Activated CD4-positive, alpha-beta T cell treated with anti-CD3 and anti-CD28 coated beads, Interleukin-2, amount 10 ng/mL, durations not matched to agents 24 days and 14 days (primary cell): ENCODE measurements at regions not wholly inside any gene's neighbourhood (a gene's known extent, or its start where the extent isn't known, plus 50 kb on each side); places are given as distances from the start of the nearest gene placed in this dataset.
"Not testable (repeated sequence)": the region's sequence is repeated elsewhere in the genome, so short reads cannot be mapped to it uniquely, and the experiment has no call there.

ENCODE experiments used
- DNase-seq: peaks from one replicate; pipeline ENCODE4 v3.0.0; 2022
- H3K27ac Mint-ChIP-seq: one replicate; pipeline ENCODE4 v1.8.0; 2022; ENCODE audit warnings: mild to moderate bottlenecking, mixed read lengths
- H3K27me3 Mint-ChIP-seq: one replicate; pipeline ENCODE4 v1.8.0; 2022; ENCODE audit warnings: mixed read lengths
- H3K36me3 Mint-ChIP-seq: one replicate; pipeline ENCODE4 v1.8.0; 2022; ENCODE audit warnings: low read depth, mild to moderate bottlenecking, mixed read lengths
- H3K4me1 Mint-ChIP-seq: one replicate; pipeline ENCODE4 v1.8.0; 2021; ENCODE audit warnings: mixed read lengths
- H3K4me3 Mint-ChIP-seq: one replicate; pipeline ENCODE4 v1.8.0; 2022; ENCODE audit warnings: mild to moderate bottlenecking, moderate library complexity, mixed read lengths
- H3K9me3 Mint-ChIP-seq: one replicate; pipeline ENCODE4 v1.8.0; 2021; ENCODE audit warnings: mixed read lengths
- intact Hi-C: fragments of 100-400 bp; cut with micrococcal nuclease; formaldehyde crosslinking; loops from one replicate; pipeline ENCODE4 v1.15.1; 2023

- no peaks in the 10 kb centered on the region for H3K36me3 Mint-ChIP-seq
- DNase-seq, result no peak
- H3K4me3 Mint-ChIP-seq, result no peak overlapping the region
- no peak overlapping the region for H3K27ac Mint-ChIP-seq
- H3K27me3 Mint-ChIP-seq, result peaks cover 22% of the 10 kb centered on the region
- no peaks in the 10 kb centered on the region for H3K9me3 Mint-ChIP-seq
- intact Hi-C loops, result no loop called here
- H3K4me1 Mint-ChIP-seq, result peaks cover 6% of the 10 kb centered on the region
These were observed 173.8 kb downstream of the TMEM26 start for GRCh38 chr10:61279400-61279799.

DNA sequence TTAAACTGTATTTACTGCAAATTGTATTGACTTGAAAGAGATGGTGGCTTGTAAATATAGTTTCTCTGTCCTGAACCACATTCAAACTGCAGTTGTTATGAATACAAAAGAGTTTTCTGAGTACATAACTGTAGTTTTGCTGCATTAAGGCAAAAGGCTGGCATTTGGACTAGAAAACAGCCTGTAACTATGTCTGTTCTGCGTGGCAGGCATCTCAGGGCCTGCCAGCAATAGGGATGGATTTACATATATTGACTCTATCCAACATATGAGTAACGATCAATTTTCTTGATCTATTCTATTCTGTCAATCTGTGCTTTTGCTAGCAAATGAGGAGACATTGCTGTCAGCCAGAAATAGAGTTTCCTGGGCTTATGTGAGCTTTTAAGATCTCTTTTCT lies 174.6 kb downstream of the TMEM26 start:
- no peaks in the 10 kb centered on the region for H3K9me3 Mint-ChIP-seq
- H3K36me3 Mint-ChIP-seq, result no peaks in the 10 kb centered on the region
- peaks cover under 1% of the 10 kb centered on the region for H3K4me1 Mint-ChIP-seq
- peaks cover 23% of the 10 kb centered on the region for H3K27me3 Mint-ChIP-seq
- H3K4me3 Mint-ChIP-seq, result no peak overlapping the region
- intact Hi-C loops, result no loop called here
- no peak overlapping the region for H3K27ac Mint-ChIP-seq
- DNase-seq, result no peak

DNA sequence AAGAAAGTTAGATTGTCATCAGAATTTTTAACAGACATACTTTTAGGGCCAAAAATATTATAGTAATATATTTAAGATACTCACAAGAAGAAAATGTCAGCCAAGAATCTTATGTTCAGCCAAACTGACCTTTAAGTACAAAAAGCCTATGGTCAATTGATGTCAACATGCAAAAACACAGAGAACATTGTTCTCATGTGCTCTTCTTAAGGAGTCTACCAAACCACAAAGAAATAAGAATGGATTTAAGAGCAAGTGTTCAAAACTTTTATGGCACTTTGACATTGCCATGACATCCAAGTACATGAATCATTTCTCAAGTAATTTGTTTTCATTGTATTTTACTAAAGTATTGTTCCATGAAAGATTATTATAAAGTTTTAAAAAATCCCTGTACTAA lies 180.4 kb downstream of the TMEM26 start:
- no peak for DNase-seq
- no peaks in the 10 kb centered on the region for H3K9me3 Mint-ChIP-seq
- no peaks in the 10 kb centered on the region for H3K4me1 Mint-ChIP-seq
- H3K36me3 Mint-ChIP-seq, result no peaks in the 10 kb centered on the region
- no peak overlapping the region for H3K27ac Mint-ChIP-seq
- no peak overlapping the region for H3K4me3 Mint-ChIP-seq
- intact Hi-C loops, result no loop called here
- H3K27me3 Mint-ChIP-seq, result peaks cover 21% of the 10 kb centered on the region

GRCh38 chr10:61271127-61271780 lies 181.9 kb downstream of the TMEM26 start:
- Mint-ChIP-seq H3K9me3 (no peaks in the 10 kb centered on the region), H3K27ac (no peak overlapping the region), H3K27me3 (peaks cover 11% of the 10 kb centered on the region), H3K4me3 (no peak overlapping the region), H3K4me1 (no peaks in the 10 kb centered on the region), H3K36me3 (no peaks in the 10 kb centered on the region)
- no peak for DNase-seq
- intact Hi-C loops, result no loop called here

GRCh38 chr10:61263518-61263917 lies 189.7 kb downstream of the TMEM26 start:
- DNase-seq, result no peak
- no peak overlapping the region for H3K27ac Mint-ChIP-seq
- H3K9me3 Mint-ChIP-seq, result peaks cover 4% of the 10 kb centered on the region
- no peak overlapping the region for H3K4me3 Mint-ChIP-seq
- peaks cover 8% of the 10 kb centered on the region for H3K27me3 Mint-ChIP-seq
- H3K4me1 Mint-ChIP-seq, result no peaks in the 10 kb centered on the region
- H3K36me3 Mint-ChIP-seq, result no peaks in the 10 kb centered on the region
- intact Hi-C loops, result no loop called here

DNA sequence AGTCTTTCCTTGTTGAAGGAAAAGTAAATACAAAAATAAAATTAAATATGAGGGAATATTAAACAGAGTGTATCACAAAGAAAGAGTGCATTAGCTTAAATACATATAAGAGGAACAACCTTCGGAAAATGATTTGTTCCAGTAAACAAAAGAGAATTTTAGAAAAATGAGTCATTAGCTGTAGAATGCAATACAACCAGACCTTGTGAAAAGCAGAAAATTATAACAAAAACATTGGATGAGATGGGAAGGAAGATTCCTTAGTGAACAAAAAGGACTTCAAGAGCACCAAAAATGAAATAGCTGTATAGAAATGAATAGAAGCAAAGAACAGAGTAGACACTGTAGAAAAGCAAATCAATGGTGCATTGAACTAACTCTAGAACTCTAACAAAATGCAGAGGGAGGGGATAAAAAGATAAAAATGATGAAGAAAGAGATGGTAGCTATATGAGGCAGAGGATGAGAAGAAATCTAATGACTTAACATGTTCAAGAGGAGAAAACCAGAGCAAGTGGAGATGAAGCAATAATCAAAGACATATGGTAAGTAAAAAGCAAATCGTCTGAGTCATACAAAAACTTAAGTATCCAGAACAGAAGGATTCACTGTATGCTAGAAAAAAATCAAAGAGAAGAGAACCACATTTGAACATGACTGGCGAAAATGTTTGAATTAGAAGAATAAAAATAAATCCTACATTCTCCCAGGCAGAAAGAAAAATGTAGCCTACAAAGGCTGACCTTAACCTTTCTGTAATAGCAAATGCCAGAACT lies 190.5 kb downstream of the TMEM26 start:
- DNase-seq, result no peak
- peaks cover 4% of the 10 kb centered on the region for H3K9me3 Mint-ChIP-seq
- H3K27ac Mint-ChIP-seq, result no peak overlapping the region
- no peak overlapping the region for H3K4me3 Mint-ChIP-seq
- intact Hi-C loops, result no loop called here
- H3K27me3 Mint-ChIP-seq, result peaks cover 8% of the 10 kb centered on the region
- no peaks in the 10 kb centered on the region for H3K36me3 Mint-ChIP-seq
- no peaks in the 10 kb centered on the region for H3K4me1 Mint-ChIP-seq

DNA sequence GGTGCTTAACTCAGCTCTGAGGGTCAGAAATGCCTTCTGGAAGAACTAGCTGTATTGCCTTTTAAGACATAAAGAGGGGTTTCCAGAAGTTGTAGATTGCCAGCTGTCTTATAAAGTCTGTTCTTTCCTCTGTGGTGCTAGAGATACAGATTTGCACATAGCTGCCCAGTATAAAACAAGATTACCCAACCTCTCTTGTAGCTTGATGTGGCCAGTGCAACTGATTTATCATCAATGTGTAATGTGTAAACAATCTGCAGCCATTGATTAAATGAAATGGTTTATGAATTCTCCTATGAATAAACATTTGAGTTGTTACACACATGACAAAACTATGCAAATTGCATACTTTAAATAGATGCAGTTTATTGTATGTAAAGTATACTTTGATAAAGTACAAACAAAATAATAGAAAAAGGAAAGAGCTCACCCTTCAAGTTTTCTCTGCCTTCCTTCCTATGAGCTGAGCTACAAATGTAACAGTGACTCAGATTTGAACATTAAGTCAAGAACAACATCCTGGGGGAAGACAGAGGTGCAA lies 195.2 kb downstream of the TMEM26 start:
- Mint-ChIP-seq H3K4me1 (no peaks in the 10 kb centered on the region), H3K36me3 (no peaks in the 10 kb centered on the region), H3K4me3 (no peak overlapping the region), H3K27me3 (peaks cover 8% of the 10 kb centered on the region), H3K9me3 (peaks cover 7% of the 10 kb centered on the region), H3K27ac (no peak overlapping the region)
- DNase-seq, result no peak
- intact Hi-C loops, result no loop called here

GRCh38 chr10:61257136-61257535 lies 196.0 kb downstream of the TMEM26 start:
- H3K36me3 Mint-ChIP-seq, result no peaks in the 10 kb centered on the region
- H3K9me3 Mint-ChIP-seq, result peaks cover 7% of the 10 kb centered on the region
- no peaks in the 10 kb centered on the region for H3K4me1 Mint-ChIP-seq
- H3K27ac Mint-ChIP-seq, result no peak overlapping the region
- no peak overlapping the region for H3K4me3 Mint-ChIP-seq
- H3K27me3 Mint-ChIP-seq, result peaks cover 4% of the 10 kb centered on the region
- intact Hi-C loops, result no loop called here
- DNase-seq, result no peak

GRCh38 chr10:61252326-61252725 lies 200.9 kb downstream of the TMEM26 start:
- H3K9me3 Mint-ChIP-seq, DNase-seq, H3K4me1 Mint-ChIP-seq, H3K27me3 Mint-ChIP-seq, intact Hi-C loops, H3K36me3 Mint-ChIP-seq, H3K4me3 Mint-ChIP-seq, H3K27ac Mint-ChIP-seq: not testable (repeated sequence)

- DNase-seq, result no peak
- no peak overlapping the region for H3K4me3 Mint-ChIP-seq
- intact Hi-C loops, result no loop called here
- no peaks in the 10 kb centered on the region for H3K36me3 Mint-ChIP-seq
- no peaks in the 10 kb centered on the region for H3K4me1 Mint-ChIP-seq
- H3K27me3 Mint-ChIP-seq, result no peaks in the 10 kb centered on the region
- peaks cover 4% of the 10 kb centered on the region for H3K9me3 Mint-ChIP-seq
- no peak overlapping the region for H3K27ac Mint-ChIP-seq
These were observed 202.1 kb downstream of the TMEM26 start for GRCh38 chr10:61251089-61251488.

DNA sequence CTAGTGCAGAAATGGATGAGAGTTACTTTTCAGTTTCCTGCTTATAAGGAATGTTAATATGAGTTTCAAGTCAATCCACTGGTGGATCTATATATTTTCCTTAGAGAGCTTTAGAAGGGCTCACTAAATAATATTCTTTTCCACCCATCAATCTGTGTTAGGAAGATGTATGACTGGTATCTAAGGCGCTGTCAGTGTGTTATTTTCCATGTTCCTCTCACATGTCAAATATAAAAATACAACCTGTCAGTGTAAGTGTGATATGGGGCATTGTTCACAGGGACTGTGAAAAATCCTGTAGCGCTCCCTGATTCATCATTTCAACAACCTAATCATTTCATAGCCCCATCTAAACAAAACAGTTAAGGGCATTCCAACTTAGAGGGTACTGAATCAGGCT lies 203.1 kb downstream of the TMEM26 start:
- DNase-seq, result no peak
- Mint-ChIP-seq H3K27me3 (no peaks in the 10 kb centered on the region), H3K4me1 (no peaks in the 10 kb centered on the region), H3K27ac (no peak overlapping the region), H3K4me3 (no peak overlapping the region), H3K9me3 (peaks cover 4% of the 10 kb centered on the region), H3K36me3 (no peaks in the 10 kb centered on the region)
- intact Hi-C loops, result no loop called here

DNA sequence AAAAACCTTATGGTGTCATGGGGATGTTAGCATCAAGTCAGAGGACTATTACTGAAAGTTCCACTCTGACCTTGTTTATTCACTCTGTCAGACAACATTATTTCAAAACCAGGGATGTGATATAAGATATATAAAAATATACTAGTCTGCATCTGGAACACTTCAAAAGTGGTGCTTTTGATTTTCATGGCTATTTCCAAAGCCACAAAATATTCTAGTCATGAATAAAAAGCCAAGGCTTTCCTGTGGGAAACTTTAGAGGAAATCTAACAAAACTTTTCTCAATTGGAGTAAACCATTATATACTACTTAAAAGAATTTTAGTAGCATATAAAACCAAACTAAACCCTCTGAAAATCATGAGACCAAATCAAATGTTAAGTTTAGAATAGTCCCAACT lies 205.2 kb downstream of the TMEM26 start:
- Mint-ChIP-seq H3K36me3 (no peaks in the 10 kb centered on the region), H3K4me1 (no peaks in the 10 kb centered on the region), H3K9me3 (no peaks in the 10 kb centered on the region), H3K27me3 (no peaks in the 10 kb centered on the region), H3K27ac (no peak overlapping the region), H3K4me3 (no peak overlapping the region)
- no peak for DNase-seq
- intact Hi-C loops, result no loop called here

DNA sequence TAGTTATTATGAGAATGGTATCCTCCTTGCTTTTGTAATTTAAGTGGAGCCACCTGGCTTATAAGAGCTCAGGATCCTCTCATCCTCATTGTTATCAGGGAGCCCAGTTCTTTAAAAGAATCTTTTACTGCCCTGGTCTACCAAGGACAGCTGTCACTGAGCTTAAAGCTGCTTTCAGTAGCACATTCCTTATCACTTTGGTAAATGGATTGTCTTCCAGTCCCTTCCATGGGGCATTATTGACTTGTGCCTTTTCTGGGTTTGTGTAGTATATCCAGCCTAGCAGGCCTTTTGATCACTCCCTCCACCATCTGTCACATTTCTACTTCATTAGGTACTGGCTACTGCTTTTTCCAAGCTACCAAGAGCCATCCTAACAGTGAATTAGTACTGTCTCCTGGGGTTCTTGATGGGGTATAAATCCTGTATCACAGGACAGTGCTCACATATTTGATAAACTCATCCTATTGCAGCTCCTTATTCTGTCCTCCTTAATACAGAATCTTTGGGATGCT lies 208.9 kb downstream of the TMEM26 start:
- H3K4me1 Mint-ChIP-seq, result no peaks in the 10 kb centered on the region
- H3K36me3 Mint-ChIP-seq, result no peaks in the 10 kb centered on the region
- H3K4me3 Mint-ChIP-seq, result no peak overlapping the region
- intact Hi-C loops, result no loop called here
- no peak for DNase-seq
- no peaks in the 10 kb centered on the region for H3K9me3 Mint-ChIP-seq
- no peaks in the 10 kb centered on the region for H3K27me3 Mint-ChIP-seq
- H3K27ac Mint-ChIP-seq, result no peak overlapping the region

GRCh38 chr10:61232780-61233179 lies 220.4 kb downstream of the TMEM26 start:
- Mint-ChIP-seq H3K27ac (no peak overlapping the region), H3K36me3 (no peaks in the 10 kb centered on the region), H3K27me3 (no peaks in the 10 kb centered on the region), H3K9me3 (no peaks in the 10 kb centered on the region), H3K4me1 (no peaks in the 10 kb centered on the region), H3K4me3 (no peak overlapping the region)
- no peak for DNase-seq
- intact Hi-C loops, result no loop called here
